NCI-H524 (cell line): ENCODE measurements at regions not wholly inside any gene's neighbourhood (a gene's known extent, or its start where the extent isn't known, plus 50 kb on each side); places are given as distances from the start of the nearest gene placed in this dataset.
"Not testable (repeated sequence)": the region's sequence is repeated elsewhere in the genome, so short reads cannot be mapped to it uniquely, and the experiment has no call there.

ENCODE experiments used
- DNase-seq, 2 experiments: peaks; one replicate each; lab custom pipeline; 2025; lab: John Stamatoyannopoulos, UW

DNA sequence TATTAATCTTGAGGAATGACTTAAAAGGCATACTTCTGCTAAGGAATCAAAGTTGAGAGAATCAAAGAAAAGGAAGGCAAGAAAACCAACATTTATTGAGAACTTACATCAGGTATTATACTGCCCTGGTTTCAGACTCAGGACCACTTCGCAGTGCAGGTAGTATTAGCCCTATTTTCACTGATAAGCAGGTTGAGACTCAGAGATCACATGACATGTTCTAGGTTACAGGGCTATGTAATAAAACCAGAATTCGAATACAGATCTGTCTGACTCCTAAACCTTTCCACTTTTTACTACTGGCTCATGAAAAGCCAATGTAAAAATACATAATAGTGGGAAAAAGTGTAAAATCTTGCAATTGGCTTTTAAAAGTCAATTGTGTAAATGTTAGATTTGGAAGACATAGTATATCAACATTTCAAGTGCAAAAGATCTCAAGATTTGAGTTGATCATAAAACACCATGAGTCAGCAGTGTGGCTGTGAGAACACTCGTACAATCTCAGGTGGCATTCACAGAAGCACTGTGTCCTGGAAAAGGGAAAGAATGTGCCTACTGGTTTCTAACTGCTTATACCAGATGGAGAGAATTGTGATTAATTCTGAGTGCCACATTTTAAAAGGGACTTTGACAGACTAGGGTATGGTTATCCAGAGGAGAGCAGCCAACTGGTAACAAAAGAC, 195.8 kb upstream of the MKLN1 start:
- no peak for DNase-seq

DNA sequence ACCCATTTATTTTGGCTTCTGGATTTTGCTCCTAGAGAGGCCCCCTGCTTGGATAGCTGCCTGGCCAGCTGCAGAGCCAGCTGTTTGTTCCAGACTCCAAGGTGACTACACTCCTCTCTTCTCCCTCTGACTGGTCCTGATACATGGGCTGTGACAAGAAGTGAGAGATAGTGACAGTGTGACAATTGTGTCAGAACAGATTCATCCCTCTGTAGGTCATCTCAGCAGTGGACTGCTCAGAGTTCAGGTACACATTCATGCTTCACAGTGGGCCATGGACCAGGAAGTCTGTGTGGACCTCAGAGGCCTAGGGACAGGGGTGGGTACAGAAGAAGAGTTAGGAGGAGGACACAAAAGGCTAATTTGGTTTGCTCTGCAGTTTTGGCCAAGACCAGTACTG, 188.2 kb upstream of the MKLN1 start:
- no peak for DNase-seq

DNA sequence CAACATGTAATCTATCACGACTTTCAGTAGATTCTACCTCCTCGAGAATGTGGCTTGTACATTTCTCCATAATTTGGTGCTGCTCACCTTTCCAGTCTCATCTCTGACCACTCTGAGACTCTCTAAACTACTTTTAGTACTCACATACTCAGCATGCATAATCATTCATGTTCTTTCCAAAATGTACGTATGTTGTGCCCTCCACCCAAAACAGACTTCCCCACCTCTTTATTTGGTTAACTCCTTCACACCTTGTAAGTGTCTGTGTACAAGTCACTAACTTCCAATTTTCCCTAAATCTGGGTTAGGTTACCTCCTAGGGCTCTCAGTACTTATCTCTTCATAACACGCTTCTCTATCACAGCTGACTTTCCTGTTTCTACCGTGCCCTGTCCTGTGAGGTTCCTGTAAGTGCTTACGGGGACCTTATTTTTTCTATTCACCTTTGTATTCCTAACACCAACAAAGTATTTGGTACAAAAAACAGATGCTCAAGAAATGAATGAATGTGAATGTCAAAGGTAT, 186.2 kb upstream of the MKLN1 start:
- no peak for DNase-seq

DNA sequence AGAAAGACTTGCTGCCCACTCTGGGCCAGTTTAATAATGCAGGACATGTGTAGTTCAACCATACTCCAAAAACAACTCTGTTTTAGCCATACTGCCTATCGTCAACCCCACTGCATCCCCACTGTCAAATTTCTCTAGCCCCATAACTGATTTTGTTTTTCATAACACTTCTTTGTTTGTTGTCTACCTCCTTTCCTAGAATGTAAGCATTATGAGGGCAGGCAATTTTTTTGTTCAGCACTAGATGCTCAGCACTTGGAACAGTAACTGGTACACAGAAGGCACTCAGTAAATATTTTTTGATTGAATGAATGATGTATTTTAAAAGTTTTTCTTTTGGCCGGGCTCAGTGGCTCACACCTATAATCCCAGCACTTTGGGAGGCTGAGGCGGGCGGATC, 183.8 kb upstream of the MKLN1 start:
- DNase-seq = no peak

DNA sequence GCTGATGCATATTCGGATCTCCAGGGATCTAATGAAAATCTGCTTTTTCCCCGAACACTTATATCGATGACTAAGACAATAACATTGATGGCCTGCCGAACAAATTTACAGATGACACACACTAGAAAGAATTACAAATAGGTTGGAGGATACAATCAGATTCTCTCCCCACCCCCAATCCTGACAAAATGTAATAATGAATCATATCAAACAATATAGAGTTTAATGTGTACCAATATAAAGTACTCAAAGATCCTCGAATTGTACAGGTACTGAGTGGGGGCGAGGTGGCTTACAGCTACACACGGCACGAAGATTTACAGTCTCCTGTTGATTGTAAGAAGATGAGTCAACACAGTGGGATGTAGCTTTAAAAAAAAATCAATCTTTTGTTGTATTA, 182.7 kb upstream of the MKLN1 start:
- DNase-seq = no peak

DNA sequence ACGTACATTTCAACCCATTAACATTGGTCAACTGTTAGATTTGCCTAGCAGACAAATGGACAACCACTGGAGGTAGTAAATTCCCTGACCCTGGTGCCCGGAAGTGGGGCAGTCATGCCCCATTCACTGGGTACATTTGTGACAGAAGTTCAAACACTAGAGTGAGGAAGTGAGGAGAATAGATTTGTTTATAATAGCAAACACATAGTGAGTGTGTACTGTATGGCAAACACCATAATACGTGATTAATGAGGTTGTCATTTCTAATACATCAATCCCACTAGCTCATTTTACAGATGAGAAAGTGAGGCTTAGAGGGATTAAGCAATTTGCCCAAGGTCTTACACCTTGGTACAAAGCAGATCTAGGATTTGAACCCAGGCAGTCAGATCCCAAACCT, 181.9 kb upstream of the MKLN1 start:
- DNase-seq = no peak

DNA sequence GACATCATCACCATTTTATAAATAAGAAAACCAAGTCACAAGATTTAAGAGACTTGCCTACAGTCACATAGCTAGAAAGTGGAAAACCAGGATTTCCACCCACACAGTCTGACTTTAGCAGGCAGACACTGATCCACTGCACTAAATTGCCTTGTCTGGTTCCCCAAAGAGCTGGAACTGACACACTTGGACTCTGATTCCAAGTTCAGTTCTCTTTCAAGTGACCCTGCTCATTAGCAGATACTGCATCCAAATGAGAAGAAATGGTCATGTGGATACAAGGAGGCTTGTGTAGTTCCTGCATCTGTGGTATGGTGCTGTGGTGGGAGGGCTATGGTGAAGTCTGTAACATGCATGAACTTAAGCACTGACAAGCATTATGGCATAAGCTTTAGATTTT, 180.1 kb upstream of the MKLN1 start:
- no peak for DNase-seq

DNA sequence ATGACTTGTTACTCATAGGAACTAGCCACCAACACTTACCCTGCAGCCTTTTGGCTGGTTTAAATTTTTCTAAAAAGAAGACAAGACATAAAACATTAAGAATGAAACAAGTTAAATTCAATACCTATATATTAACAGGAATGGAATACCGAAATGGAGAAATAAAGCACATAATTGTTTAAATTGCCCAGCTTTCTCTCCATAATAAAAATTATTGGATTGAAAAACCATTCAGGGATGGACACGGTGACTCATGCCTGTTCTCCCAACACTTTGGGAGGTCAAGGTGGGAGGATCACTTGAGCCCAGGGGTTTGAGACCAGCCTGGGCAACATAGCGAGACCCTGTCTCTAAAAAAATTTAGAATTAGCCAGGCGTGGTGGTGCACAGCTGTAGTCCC, 179.4 kb upstream of the MKLN1 start:
- DNase-seq = no peak

DNA sequence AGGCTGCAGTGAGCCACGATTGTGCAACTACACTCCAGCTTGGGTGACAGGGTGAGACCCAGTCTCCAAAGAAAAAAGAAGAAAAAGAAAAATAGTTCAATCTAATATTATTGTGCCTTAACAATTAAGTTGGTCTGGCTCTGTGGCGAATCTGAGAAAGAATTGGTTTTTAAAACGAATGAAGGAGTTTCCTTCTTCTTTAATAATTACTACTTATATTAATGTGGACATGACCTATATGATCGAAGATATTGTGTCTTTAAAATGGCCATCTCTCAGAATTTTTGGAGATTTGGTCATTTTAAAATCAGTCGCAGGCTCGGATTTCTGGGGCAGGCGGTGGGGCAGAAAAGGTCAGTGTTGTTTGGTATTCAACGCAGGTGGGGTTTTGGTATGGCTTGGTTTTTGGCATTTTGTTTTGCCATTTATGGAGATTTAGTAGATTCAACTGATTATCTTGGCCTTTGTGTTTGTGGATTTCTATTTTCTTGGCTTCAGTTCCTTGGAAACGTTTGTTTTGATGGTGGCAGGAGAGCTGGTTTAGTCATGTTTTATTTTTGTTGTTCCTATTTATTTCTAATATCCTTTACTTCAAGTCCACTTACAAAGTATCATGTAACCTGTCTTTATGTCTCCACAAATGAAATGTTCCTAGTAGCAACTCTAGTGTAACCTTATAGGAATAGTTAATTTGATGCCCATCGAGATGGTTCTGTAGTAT, 178.8 kb upstream of the MKLN1 start:
- no peak for DNase-seq

DNA sequence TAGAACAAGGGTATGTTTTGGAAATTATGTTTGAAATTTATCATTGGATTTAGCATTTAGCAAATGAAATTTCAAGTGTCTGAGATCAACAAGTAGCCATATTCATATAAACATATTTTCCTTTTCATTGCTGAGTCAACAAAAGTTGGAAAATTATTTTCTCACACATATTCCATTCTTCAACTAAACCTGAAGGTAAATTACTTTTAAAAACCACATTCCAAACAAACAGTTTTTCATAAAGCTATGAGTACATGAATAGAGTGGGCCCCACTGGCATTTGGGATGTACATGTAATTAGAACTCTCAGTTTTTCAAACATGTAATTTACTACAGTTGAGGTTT, 178.3 kb upstream of the MKLN1 start:
- DNase-seq = no peak

DNA sequence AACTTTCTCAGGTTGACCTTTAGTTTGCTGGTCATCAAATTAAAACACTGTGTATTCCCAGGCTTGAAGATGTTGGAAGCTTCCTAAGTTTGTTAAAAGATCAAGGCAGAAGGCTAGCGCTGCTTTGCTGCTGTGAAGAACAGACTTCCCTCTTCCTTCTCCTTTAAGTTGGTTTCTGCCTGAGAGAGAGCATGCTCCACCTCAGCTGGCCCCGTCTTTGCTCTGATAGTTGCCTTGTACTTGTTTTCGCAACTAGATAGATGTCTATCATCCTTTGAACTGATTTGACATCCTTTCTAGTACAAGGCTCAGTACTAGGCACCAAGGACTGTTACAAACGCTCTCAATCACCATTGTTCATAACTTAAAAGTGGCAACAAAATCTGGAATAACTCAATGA, 177.8 kb upstream of the MKLN1 start:
- DNase-seq = no peak

DNA sequence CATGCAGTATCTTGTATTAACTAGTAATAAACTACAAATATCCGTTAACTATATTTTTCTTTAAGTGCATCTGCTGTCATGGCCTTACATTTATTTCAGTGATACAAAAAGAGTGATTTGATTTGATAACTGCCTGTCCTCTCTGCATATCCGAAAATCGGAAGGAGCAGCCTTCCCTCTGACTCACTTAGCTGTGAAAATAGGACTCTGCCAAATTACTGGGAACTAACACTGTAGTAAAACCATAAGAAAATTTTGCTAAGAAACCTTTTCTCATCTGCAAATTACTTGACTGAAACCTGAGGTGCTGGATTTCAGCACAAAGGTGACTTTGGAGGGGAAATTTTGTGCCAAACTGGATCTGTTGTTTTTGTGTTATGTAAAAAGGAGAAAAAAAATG, 176.6 kb upstream of the MKLN1 start:
- no peak for DNase-seq

DNA sequence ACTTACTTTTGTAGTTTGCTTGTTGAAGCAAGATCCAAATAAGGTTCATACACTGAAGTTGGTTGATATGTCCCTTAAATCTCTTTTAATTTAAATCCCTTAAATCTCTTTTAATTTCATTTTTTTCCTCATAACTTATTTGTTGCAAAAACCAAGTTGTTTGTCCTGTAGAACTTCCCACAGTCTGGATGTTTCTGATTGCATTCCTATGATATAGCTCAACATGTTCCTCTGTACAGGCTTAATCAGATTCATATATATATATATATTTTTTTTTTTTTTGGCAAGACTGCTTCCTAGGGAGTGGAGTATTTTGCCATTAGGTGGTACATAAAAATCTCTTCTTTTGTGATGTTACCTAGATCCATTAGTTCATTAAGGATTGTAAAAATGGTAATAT, 174.9 kb upstream of the MKLN1 start:
- DNase-seq = no peak

DNA sequence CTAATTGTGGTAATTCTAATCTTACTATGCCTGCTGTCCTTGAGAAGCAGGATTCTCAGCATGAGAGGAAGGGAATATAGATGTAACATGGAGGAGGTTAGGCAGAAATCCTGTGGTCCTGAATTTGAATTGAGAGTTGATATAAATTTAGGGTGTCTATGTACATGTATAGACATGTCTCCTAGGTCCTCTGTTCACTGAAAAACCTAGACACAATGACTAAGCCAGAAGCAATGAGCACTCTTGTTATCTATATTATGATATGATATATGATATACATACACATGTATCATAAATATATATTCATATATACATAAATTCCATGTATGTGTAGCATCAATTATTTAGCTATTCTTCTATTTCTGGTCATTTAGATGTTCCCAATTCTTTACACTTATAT, 173.3 kb upstream of the MKLN1 start:
- no peak for DNase-seq

DNA sequence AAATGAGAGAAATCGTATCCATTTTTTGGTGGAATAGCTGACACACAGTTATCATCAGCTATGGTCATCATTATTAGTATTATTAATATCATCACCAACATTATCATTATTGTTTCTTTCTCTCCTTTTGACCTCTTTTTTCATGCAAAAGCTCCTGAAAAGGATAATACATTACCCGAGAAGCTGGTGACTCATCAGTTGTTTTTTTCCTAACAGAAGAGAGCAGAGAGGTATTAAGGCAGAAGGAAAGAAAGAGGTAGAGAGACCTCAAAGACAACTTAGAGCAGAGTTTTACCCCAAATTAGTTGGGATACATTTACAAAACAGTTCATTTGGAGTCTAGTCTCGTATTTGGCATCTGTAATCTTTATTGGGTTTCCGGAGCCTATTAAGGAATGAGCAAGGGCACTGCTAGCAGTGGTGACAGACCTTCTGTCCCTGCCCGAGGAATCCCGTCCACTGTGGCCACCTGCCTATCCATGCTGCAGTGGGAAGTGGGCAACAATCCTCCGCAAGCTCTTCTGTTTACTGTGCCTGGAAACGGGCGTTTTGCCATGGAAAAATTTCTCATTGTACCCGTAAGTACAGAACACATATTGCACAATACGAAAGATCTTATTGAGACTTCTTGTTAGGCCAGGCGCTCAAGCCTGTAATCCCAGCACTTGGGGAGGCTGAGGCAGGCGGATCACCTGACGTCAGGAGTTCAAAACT, 170.0 kb upstream of the MKLN1 start:
- no peak for DNase-seq

DNA sequence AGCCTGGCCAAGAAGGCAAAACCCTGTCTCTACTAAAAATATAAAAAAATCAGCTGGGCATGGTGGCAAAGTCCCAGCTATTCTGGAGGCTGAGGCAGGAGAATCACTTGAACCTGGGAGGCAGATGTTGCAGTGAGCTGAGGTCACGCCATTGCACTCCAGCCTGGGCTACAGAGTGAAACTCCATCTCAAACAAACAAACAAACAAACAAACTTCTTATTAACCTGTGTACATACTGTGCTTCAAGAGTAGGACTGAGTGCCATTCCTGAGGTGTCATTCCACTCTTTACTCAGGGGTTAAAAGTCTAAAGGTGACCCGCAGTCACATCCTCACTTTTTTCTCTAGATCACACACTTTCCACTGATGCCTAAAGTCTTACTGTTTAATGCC, 169.4 kb upstream of the MKLN1 start:
- not testable (repeated sequence) for DNase-seq

DNA sequence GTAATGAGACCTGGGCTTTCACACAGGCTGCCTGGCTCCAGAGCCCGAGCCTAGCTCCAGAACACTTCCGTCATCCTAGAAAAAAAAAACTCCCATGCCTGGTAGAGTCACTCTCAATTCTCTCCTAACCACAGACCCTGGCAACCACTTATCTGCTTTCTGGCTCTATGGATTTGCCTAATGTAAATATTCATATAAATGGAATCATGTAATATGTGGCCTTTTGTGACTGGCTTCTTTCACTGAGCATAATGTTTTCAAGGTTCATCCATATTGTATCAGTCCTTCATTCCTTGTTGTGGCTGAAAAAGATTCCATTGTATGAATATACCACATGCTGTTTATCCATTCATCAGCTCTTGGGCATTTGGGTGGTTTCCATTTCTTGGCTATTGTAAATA, 167.7 kb upstream of the MKLN1 start:
- DNase-seq = no peak

DNA sequence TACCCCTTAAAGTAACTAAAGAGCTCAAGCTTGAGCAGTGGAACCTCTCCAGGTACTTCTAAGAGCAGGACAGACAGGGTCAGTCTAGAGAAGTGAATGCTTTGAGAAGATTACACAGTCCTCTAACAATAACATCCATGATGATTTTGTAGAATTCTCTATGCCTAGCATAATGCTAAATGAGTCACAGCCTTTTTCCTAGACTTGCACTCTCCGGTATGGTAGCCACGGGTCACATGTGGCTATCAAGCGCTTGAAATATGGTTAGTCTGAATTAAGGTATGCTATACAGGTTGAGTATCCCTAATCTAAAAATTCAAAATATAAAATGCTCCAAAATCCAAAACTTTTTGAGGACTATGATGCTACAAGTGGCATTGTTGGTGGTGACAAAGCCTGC, 166.6 kb upstream of the MKLN1 start:
- DNase-seq = no peak

DNA sequence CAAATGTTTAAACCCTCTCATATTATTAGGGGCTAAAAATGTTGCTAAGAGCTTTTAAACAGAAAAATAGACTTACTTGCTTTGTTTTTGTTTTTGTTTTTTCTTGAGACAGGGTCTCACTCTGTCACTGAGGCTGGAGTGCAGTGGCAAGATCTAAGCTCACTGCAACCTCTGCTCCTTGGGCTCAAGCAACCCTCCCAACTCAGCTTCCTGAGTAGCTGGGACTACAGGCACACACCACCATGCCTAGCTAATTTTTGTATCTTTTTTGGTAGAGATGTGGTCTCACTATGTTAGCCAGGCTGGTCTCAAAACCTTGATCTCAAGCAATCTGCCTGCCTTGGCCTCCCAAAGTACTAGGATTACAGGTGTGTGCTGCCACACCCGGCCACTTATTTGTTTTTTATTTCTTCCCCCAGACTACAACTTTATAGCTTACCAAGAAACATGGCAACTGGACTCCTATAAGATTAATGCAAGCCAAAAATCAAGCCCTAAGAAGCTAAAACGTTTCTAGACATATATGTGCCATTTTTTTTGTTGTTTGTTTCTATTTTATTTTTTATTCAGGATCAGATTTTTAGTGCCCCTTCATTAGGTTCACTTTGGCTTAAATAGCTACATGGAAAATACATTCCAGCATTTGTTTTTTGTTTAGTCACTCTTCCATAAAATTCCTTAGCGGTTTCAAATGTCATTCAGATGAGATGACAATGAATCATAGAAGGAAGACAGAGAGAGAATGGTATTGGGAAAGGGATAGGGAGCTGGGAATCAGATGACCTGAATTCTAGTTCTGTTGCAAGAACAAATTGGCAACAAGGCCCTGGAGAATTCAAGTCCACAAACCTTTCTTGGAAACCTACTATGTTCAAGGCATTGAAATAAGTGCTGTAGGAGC, 163.4 kb upstream of the MKLN1 start:
- no peak for DNase-seq

DNA sequence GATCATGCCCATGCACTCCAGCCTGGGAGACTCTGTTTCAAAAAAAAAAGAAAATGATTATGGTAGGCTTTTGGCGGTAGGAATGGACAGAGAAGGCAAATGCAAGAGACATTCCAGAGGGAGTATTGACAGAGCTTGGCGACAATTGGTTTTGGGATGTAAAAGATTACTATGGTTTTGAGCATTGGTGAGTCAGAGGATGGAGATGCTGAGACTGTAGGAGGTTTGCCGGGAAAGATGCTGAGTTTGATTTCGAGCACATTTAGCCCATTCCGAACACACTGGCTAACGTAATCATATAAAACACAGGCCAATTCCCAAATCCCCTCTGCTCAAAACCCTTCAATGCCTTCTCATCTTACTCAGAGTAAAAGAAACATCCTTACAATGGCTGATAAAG, 161.6 kb upstream of the MKLN1 start:
- DNase-seq = no peak

DNA sequence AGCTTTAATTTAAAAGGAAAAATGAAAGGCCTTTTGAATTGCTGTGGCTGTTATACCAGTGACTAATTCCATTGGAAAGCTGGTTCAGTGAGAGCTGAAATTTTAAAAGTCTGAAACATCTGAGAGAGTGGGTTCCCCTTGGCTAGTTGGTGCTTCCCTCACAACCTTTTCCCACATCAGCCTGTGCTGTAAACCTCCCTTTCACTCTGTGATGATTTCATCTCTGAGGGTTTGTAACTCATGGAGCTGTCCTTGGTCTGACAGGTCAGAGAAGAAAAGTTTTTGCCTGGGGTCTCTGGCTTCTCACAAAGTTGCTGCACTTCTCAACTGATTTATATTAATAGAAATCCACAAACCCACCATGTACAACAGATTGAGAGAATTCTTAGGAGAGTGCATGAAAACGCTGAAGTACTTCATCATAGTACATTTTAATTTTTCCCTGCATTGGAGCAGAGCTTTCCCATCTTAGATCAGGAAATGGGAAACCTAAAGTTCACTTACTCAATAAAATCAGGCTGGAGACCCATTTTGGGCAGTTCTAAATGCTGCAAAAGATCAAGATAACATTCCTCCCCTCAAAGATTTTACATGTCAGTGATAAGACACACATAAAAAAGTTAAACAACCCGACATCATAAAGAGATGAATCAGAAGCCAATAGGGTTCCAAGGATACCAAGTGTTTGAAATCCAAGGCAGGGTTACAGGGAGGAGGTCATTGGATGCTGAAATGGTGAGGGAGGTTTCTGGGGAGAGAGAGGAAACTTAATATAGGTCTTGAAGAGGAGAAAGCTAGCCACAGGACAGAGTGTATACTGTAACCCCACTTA, 157.0 kb upstream of the MKLN1 start:
- no peak for DNase-seq
